B cell (primary cell): ENCODE measurements at regions not wholly inside any gene's neighbourhood (a gene's known extent, or its start where the extent isn't known, plus 50 kb on each side); places are given as distances from the start of the nearest gene placed in this dataset.

Source experiments
- ATAC-seq: fragments of 200-7000 bp; cut with Tn5 transposase; one replicate; pipeline ENCODE4 v1.10.0; 2021; ENCODE audit warnings: low read depth, mild to moderate bottlenecking, moderate number of reproducible peaks, moderate library complexity
- CTCF ChIA-PET: fragments of 350-600 bp; sonication (Branson Sonifier 250); formaldehyde crosslinking; loops from one replicate; lab custom pipeline; 2021; ENCODE audit warnings: antibody characterized with exemption, inconsistent platforms; lab: Charles Lee
- POLR2A ChIA-PET: fragments of 350-600 bp; sonication (Branson Sonifier 250); formaldehyde crosslinking; loops from one replicate; lab custom pipeline; 2021; ENCODE audit warnings: antibody characterized with exemption; lab: Charles Lee
- DNase-seq: peaks from one replicate; pipeline ENCODE4 v3.0.0; 2013
- H2AFZ ChIP-seq: 2 replicates; pipeline ENCODE4 v1.6.1; 2012; ENCODE audit warnings: mild to moderate bottlenecking, low read depth, low read length; ENCODE audit not compliant: insufficient read depth, poor library complexity, severe bottlenecking
- H3K27ac ChIP-seq, 2 donors: 1 replicate in 1 of 2; 2 replicates in 1 of 2; pipeline ENCODE4 v1.5.1; 2012 to 2013; ENCODE audit warnings: low read length in 2 of 2, mild to moderate bottlenecking in 2 of 2, moderate library complexity in 1 of 2
- H3K27me3 ChIP-seq, 4 experiments: fragments of 200-600 bp in 1 of 4; sonication (generic) in 1 of 4; replicated peaks in 1 of 4; 1 replicate in 2 of 4; 2 replicates in 2 of 4; pipeline versions ENCODE4 v1.6.1 to v1.7.0; 2013 to 2016; ENCODE audit warnings: low read length in 3 of 4, mild to moderate bottlenecking in 2 of 4, mixed read lengths in 1 of 4, moderate library complexity in 1 of 4; ENCODE audit not compliant: insufficient read depth in 4 of 4, control insufficient read depth in 3 of 4; ENCODE audit errors: control extremely low read depth in 1 of 4
- H3K36me3 ChIP-seq, 2 experiments: replicated peaks in 1 of 2; 1 replicate in 1 of 2; 2 replicates in 1 of 2; pipeline versions ENCODE4 v1.6.1 to v1.7.1; 2013; ENCODE audit warnings: low read length in 1 of 2; ENCODE audit not compliant: insufficient read depth in 2 of 2, control insufficient read depth in 1 of 2; ENCODE audit errors: control extremely low read depth in 1 of 2, extremely low read depth in 1 of 2
- H3K4me1 ChIP-seq, 2 donors: fragments of 200-600 bp in 1 of 2; sonication (generic) in 1 of 2; 1 replicate in 1 of 2; 2 replicates in 1 of 2; pipeline versions ENCODE4 v1.5.1 to v1.6.1; 2013 to 2017; ENCODE audit warnings: low read length in 2 of 2; ENCODE audit not compliant: control insufficient read depth in 2 of 2, insufficient read depth in 2 of 2
- H3K4me2 ChIP-seq: replicated peaks from 2 replicates; pipeline ENCODE3; 2012; ENCODE audit warnings: mild to moderate bottlenecking, low read depth, low read length; ENCODE audit not compliant: poor library complexity, severe bottlenecking
- H3K4me3 ChIP-seq, 5 experiments: fragments of 200-600 bp in 1 of 5; sonication (generic) in 1 of 5; 1 replicate in 3 of 5; 2 replicates in 2 of 5; pipeline versions ENCODE4 v1.5.1 to v1.7.0; 2011 to 2016; ENCODE audit warnings: low read length in 4 of 5, mild to moderate bottlenecking in 4 of 5, low read depth in 2 of 5, control low read depth in 1 of 5, moderate library complexity in 1 of 5; ENCODE audit not compliant: insufficient read depth in 1 of 5; ENCODE audit errors: control extremely low read depth in 1 of 5, extremely low read depth in 1 of 5
- H3K79me2 ChIP-seq: fragments of 200-600 bp; sonication (generic); one replicate; pipeline ENCODE4 v1.6.0; 2016; ENCODE audit warnings: low read length; ENCODE audit not compliant: control insufficient read depth, insufficient read depth
- H3K9ac ChIP-seq: fragments of 200-600 bp; sonication (generic); 2 replicates; pipeline ENCODE4 v1.6.1; 2017; ENCODE audit warnings: mild to moderate bottlenecking, low read length, moderate library complexity
- H3K9me3 ChIP-seq, 3 donors: one replicate each; pipeline versions ENCODE4 v1.6.1 to v1.7.1; 2013; ENCODE audit warnings: low read length in 2 of 3; ENCODE audit not compliant: control insufficient read depth in 2 of 3, insufficient read depth in 1 of 3; ENCODE audit errors: control extremely low read depth in 1 of 3
- H4K20me1 ChIP-seq: 2 replicates; pipeline ENCODE4 v1.6.0; 2012; ENCODE audit warnings: mild to moderate bottlenecking, low read length; ENCODE audit not compliant: insufficient read depth, control insufficient read depth, poor library complexity, severe bottlenecking
- H3K27ac Mint-ChIP-seq: one replicate; pipeline ENCODE4 v1.8.0; 2021; ENCODE audit warnings: mixed read lengths
- H3K27me3 Mint-ChIP-seq: one replicate; pipeline ENCODE4 v1.8.0; 2021; ENCODE audit warnings: mixed read lengths
- H3K4me1 Mint-ChIP-seq: one replicate; pipeline ENCODE4 v1.8.0; 2021; ENCODE audit warnings: mixed read lengths
- H3K4me3 Mint-ChIP-seq: one replicate; pipeline ENCODE4 v1.8.0; 2021; ENCODE audit warnings: mixed read lengths
- H3K9me3 Mint-ChIP-seq: one replicate; pipeline ENCODE4 v1.8.0; 2022; ENCODE audit warnings: mixed read lengths; ENCODE audit not compliant: insufficient read depth
- CTCF ChIP-seq: fragments of 200-600 bp; IDR thresholded peaks from one replicate; pipeline ENCODE4 v1.8.0; 2022; ENCODE audit warnings: antibody characterized with exemption, mild to moderate bottlenecking
- EZH2 ChIP-seq: IDR thresholded peaks from 2 replicates; pipeline ENCODE4 v1.6.1; 2012; ENCODE audit warnings: borderline replicate concordance, low read depth, mild to moderate bottlenecking, moderate library complexity, low read length; ENCODE audit not compliant: insufficient read depth, poor library complexity, severe bottlenecking
- WGBS: methylation state at CpG from one replicate; pipeline ENCODE4 v1.1.5; 2013; ENCODE audit warnings: missing lambda C conversion rate; ENCODE audit not compliant: insufficient coverage; 5-methylcytosine and 5-hydroxymethylcytosine counted together
- intact Hi-C: fragments of 100-400 bp; cut with micrococcal nuclease; formaldehyde crosslinking; loops from one replicate; pipeline ENCODE4 v1.10.0; 2022

GRCh38 chr16:64065523-64065922 lies 1056.3 kb downstream of the CDH11 start:
- Mint-ChIP-seq H3K4me3 (no peak overlapping the region), H3K4me1 (no peaks in the 10 kb centered on the region), H3K27me3 (no peaks in the 10 kb centered on the region), H3K27ac (no peak overlapping the region), H3K9me3 (no peaks in the 10 kb centered on the region)
- intact Hi-C loops = no loop called here
- ChIA-PET POLR2A (no interaction called here), CTCF (no interaction called here)
- ATAC-seq = no peak
- H3K79me2 ChIP-seq = no peaks in the 10 kb centered on the region
- H3K9me3 ChIP-seq = no peaks in the 10 kb centered on the region
- H3K27ac ChIP-seq = no peak overlapping the region
- H3K4me1 ChIP-seq = no peaks in the 10 kb centered on the region
- DNase-seq = no peak
- no peaks in the 10 kb centered on the region for H4K20me1 ChIP-seq
- WGBS = no CpG with 5 or more reads among the region's 1 CpG
- H3K4me3 ChIP-seq = no peak overlapping the region
- TF ChIP-seq EZH2 (no peak), CTCF (no peak)
- no peaks in the 10 kb centered on the region for H3K27me3 ChIP-seq
- no peak overlapping the region for H3K4me2 ChIP-seq
- H3K36me3 ChIP-seq = no peaks in the 10 kb centered on the region
- H2AFZ ChIP-seq = no peak overlapping the region
- no peak overlapping the region for H3K9ac ChIP-seq

DNA sequence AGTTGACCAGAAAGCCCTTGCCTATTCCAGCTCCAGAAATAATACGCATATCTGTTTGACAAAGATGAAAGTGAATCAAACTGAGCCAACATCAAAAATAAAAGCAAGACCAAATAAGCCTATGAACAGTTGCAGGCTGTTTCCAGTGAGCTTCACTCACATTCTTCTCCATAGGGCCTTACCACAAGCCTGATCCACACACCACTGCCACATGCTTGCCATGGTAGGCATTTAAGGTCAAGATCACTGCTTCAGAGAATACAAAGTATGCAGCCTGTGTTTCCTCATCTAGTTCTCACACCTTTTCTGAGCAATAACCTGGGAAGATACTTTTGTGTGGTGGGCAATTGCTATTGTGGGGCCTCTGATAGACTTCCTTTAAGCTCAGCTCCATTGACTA lies 1060.2 kb downstream of the CDH11 start:
- Histone ChIP-seq H3K79me2 (no peaks in the 10 kb centered on the region), H2AFZ (no peak overlapping the region), H3K27ac (no peak overlapping the region), H3K4me1 (no peaks in the 10 kb centered on the region), H3K9ac (no peak overlapping the region), H3K4me3 (no peak overlapping the region), H3K9me3 (peaks cover 0 to 3% (median 0%) of the 10 kb centered on the region in 3 donors), H3K27me3 (no peaks in the 10 kb centered on the region), H3K4me2 (no peak overlapping the region), H3K36me3 (no peaks in the 10 kb centered on the region), H4K20me1 (no peaks in the 10 kb centered on the region)
- TF ChIP-seq EZH2 = no peak
- TF ChIP-seq CTCF = no peak
- DNase-seq = no peak
- no peaks in the 10 kb centered on the region for H3K9me3 Mint-ChIP-seq
- H3K27ac Mint-ChIP-seq = no peak overlapping the region
- no peaks in the 10 kb centered on the region for H3K4me1 Mint-ChIP-seq
- ATAC-seq = no peak
- 100% methylated on average over 1 of the region's 1 CpG for WGBS
- no peaks in the 10 kb centered on the region for H3K27me3 Mint-ChIP-seq
- intact Hi-C loops = no loop called here
- ChIA-PET POLR2A (no interaction called here), CTCF (interaction anchor here (1.4 kb wide), 1 partner anchor 11 kb away, joined by 5 read pairs; no protein-coding TSS in a partner anchor)
- no peak overlapping the region for H3K4me3 Mint-ChIP-seq
